ENCODE measurements at regions not wholly inside any gene's neighbourhood (a gene's known extent, or its start where the extent isn't known, plus 50 kb on each side); places are given as distances from the start of the nearest gene placed in this dataset.
"Not testable (repeated sequence)": the region's sequence is repeated elsewhere in the genome, so short reads cannot be mapped to it uniquely, and the experiment has no call there.

DNA sequence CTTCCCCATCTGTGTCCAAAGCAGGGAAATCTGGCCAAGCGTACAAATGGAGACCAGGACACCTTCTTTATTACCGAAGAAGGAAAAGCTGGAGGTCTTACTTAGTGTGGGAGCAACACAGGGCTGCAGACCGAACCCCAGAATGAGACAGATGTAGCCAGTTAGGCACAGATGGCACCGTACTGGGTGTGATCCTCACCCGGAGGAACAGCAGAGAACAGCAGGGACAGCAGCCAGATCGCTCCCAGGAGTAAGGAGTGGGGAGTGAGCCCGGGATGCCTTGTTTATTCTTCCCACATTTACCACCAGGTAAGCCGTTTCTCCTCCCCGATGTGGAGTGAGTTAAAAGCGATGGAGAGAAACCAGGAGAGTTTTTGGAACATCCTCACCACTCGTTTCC is 150.7 kb upstream of the SPRED2 start:
- no peak for DNase-seq

DNA sequence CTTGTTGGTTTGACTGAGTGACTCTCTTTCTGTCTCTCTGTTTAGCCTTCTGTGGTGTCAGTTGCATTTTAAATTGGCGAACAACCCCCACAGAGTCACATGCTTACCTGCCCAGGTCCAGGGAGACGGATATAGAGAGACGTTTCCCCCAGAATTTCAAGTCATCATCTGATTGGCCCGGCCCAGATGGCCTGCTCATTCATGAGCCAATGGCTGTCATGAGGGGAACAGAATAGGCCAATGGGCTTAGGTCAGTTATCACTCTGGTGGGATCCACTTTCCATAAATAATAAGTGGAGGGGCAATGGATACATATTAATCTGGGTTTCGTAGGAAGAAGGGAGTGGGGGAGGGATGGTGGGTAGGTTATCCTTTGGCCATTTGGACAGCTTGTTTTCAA is 150.0 kb upstream of the SPRED2 start:
- no peak for DNase-seq

DNA sequence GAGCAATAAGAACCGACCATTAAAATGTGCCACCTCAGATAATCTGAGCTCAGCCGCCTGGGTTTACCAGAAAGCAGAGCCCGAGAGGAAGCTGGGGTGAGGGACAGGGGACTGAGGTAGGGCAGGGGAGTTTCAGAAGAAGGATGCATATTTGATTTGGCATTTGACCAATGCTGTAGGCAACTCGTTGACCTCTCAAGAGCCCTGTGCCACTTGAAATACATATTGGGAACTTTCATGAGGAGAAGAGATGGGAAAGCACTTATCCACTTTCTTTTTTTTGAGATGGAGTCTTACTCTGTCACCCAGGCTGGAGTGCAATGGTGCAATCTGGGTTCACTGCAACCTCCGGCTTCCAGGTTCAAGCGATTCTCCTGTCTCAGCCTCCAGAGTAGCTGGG is 148.4 kb upstream of the SPRED2 start:
- DNase-seq: no peak

DNA sequence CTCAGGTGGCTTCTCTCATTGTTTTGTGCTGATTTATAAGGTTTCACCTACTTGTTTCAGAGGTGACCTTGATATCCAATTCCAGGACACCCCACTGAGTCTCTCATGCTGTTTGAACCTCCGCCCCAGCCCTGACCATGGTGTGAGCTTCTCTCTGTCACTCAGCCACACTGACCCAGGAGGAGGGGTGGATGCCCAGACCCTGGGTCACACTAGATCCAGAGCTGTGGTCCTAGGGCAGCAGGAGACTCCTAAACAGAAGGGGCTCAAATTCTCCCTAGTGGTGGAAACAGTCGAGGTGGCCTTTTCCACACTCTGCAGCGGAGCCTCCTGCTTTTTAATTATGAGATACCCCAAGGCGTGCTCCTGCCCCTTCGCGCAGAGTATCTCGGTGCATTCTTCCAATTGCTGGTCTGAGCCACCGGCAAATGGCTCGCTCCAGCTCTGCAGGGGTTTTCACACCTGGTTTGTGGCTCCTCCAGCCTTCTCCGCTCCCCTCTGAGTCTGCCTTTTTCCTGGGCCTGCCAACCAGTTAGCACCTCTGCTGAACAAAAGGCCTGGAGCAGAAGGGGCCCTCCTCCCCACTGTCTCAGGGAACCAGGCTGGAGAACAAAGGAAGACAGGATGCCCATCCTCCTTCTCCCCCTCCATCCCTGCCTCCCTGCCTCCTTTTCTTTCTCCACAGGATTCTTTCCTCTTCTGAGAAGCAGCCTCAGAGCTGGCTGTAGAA is 147.3 kb upstream of the SPRED2 start:
- no peak for DNase-seq

DNA sequence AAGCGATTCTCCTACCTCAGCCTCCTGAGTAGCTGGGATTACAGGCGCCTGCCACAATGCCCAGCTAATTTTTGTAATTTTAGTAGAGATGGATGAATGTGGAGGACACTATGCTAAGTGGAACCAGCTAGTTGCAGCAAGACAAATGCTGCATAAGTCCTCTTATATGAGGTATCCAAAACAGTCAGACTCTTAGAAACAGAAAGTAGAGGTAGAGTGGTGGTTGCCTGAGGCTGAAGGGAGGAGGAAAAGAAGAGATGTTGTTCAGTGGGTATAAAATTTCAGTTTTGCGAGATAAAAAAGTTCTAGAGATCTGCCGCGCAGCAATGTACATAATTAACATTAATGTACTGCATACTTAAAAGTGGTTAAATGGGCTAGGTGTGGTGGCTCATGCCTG is 145.3 kb upstream of the SPRED2 start:
- no peak for DNase-seq

DNA sequence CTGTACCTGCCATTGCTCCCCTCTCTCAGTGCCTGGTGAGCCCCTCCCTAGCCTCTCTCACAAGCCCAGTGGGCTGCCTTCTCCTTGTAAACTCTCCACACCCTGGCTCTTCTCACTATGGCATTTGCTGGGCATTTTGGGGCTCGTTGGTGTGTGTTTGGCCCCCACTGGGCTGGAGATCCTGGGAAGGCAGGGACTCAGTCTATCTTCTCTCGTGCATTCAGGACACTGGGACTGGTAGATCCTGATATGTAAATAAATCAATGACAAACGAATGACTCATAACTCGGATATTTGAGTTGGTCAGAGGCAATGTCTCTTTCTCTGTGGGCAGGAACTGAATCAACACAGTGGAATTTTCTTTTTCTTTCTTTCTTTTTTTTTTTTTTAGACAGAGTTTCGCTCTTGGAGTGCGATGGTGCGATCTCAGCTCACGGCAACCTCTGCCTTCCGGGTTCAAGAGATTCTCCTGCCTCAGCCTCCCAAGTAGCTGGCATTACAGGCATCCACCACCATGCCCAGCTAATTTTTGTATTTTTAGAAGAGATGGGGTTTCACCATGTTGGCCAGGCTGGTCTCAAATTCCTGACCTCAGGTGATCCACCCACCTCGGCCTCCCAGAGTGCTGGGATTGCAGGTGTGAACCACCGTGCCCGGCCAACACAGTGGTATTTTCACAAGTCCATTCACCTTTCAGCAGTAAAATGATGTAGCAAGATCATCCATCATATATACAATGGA is 144.6 kb upstream of the SPRED2 start:
- DNase-seq: no peak

DNA sequence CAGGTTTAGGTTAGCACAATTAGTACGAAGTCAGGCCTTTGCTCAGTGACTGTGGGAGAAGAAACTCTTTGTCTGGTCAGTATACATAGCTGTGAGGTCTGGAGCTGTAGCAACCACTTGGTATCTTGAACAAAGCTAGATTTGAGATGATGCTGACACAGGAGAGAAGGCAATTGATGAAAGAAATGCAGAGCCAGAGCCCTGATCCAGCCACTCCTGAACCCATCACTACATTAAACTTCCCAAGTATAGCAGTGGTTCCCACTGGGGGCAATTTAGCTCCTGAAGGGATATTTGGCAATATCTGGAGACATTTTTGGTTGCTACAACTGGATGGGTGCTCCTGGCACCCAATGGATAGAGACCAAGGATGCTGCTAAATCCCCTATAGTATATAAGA is 143.9 kb upstream of the SPRED2 start:
- DNase-seq: no peak

DNA sequence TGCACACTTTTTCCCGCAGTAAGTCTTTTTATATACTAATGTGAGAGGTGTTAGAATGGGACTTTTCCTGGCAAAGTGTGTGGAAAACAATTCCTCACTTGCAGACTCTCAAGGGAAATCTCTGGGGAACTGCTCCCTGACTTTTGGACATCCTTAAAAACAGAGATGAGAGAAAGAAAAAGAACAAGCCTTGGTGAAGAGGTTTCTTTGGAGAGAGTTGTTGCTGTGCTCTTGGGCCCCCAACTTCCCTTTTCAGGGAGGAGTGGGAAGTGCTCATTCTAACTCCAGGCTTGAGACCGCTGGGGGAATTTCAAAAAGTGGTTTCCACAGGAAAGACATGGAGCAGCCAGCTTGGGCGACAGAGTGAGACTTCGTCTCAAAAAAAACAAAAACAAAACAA is 142.6 kb upstream of the SPRED2 start:
- DNase-seq: no peak

DNA sequence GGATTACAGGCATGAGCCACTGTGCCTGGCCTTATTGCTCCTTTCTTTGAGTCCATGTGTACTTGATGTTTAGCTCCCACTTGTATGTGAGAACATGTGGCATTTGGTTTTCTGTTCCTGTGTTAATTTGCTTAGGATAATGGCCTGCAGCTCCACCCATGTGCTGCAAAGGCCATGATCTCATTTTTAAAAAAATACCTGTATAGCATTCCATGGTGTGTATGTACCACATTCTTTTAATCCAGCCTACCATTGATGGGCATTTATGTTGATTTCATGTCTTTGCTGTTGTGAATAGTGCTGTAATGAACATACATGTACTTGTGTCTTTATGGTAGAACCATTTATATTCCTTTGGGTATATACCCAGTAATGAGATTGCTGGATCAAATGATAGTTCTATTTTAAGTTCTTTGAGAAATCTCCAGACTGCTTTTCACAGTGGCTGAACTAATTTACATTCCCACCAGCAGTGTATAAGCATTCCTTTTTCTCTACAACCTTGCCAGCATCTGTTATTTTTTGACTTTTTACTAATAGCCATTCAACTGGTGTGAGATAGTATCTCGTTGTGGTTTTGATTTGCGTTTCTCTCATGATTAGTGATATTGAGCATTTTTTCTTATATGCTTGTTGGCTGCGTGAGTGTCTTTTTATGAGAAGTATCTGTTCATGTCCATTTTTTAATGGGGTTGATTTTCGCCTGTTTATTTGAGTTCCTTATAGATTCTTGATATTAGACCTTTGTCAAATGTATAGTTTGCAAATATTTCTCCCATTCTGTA is 136.4 kb upstream of the SPRED2 start:
- not testable (repeated sequence) for DNase-seq

DNA sequence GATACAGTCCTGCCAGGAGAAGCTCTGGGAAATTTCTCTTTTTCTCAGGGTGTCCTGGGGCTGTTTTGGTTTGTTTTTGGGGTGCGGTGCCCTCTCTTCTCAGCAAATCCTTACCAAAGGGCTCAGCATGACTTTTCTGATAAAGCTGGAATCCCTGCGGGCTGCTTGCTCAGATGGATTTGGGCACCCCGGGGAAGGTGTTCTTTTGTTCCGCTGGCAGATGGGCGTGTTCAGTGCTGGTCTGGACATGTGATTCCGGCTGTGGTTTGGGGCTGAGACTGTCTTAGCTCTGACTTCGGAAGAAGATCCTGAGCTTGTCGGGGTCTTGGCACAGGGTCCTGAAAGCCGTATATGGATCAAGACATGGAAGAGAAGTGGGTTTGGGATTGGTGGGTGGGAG is 134.2 kb upstream of the SPRED2 start:
- DNase-seq: no peak

DNA sequence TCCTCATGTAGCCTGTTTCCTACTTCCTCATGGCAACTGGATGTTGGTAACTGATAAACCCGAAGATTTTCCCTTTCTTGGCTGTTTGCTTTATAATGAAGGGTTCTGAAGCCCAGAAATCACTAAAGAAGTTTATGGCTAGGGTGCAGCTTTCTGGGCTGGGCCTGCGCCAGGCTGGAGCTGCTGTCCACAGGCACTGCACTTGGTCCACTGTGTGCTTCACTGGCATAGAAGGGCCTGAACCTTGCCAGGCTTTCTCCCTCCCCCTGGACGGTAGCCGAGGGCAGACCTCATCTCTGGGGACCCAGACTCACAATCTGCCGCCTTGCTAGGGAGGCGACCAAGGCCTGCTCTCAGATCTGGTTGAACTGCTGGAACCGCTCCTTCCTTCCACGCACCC is 133.3 kb upstream of the SPRED2 start:
- no peak for DNase-seq

DNA sequence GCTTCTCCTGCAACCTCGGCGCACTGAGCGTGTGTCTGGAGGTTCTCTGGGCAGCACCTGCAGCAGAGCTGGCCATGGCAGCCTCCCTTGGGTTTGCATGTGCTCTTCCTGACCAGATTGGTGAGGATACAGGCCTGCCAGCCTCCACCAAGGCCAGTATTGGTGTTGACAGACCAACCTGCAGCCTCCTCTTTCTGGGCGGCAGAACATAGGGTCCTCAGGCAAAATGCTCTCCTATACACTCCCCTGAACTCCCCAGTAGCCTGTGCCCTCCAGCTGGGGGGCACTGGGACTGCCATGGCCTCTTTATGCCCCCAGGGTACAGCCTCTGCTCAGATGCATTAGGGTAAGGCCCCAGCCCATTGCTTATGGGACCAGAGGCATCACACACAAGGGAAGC is 131.9 kb upstream of the SPRED2 start:
- DNase-seq: no peak

DNA sequence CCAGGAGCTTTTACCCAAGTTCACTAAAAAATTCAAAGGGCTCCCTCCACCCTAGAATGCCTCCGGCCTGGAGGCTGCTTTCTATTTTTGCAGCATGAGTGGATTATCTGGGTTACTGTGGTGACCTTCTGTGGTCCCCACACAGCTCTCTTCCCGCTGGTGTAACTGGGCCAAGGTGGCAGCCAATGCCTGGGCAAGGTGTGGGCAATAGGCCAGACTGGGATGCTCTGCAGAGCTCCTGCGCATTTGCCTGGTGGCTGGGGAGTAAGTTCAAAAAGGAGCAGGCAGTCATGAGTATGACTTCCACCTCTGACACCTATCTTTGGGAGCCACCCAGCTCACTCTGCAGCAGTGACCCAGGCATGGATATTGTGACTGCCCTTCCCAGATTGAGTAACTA is 130.5 kb upstream of the SPRED2 start:
- DNase-seq: no peak

DNA sequence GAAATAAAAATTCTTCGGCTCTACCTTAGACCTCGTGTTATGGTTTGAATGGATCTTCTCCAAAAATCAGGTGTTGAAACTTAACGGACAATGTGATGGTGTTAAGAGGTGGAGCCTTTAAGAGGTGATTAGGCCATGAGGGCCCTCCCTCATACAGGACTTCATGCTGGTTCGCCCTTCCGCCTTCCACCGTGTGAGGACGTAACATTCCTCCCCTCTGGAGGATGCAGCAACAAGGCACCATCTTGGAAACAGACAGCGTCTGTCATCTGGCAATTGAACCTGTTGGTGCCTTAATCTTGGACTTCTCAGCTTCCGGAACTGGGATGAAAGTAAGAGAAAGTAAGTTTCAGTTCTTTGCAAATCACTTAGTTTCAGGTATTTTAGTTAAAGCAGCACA is 126.3 kb upstream of the SPRED2 start:
- no peak for DNase-seq

DNA sequence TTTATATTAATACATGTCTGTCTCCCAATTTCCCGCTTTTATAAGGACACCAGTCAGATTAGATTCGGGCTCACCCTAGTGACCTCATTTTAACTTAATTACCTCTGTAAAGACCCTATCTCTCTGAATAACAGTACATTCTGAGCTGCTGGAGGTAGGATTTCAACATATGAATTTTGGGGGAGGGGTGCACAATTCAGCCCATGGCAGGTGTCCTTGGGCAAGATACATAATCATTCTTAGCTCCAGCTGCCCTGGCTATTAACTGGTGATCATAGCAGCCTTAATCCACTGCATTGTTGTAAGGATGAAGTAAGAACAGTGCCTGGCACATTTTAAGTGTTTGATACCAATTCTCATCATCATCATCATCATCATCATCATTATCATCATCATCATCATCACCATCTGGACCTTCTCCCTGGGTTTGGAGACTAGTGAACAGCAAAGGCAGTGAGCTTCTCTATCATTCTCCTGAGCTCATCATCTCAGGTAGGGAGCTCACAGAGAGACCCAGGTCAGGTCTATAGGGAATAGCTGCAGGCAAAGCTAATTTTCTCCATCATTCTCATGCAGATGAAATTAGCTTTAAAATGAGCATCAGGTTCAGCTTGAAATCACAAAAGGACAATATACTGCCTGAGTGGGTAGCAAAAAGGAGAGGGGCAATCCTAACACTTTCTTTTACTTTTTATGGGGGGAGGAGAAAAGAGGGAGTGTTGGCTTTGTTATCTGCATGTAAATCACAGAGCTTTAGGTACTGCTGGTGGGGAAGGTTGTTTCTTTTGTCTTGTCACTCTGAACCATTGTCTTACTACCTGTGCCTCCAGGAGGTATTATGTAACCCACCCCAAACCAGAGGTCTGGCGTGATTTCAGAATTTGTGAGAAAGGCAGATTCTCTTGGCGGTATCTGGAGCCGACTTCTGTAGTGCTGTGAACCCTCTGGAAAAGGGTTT is 125.5 kb upstream of the SPRED2 start:
- no peak for DNase-seq

DNA sequence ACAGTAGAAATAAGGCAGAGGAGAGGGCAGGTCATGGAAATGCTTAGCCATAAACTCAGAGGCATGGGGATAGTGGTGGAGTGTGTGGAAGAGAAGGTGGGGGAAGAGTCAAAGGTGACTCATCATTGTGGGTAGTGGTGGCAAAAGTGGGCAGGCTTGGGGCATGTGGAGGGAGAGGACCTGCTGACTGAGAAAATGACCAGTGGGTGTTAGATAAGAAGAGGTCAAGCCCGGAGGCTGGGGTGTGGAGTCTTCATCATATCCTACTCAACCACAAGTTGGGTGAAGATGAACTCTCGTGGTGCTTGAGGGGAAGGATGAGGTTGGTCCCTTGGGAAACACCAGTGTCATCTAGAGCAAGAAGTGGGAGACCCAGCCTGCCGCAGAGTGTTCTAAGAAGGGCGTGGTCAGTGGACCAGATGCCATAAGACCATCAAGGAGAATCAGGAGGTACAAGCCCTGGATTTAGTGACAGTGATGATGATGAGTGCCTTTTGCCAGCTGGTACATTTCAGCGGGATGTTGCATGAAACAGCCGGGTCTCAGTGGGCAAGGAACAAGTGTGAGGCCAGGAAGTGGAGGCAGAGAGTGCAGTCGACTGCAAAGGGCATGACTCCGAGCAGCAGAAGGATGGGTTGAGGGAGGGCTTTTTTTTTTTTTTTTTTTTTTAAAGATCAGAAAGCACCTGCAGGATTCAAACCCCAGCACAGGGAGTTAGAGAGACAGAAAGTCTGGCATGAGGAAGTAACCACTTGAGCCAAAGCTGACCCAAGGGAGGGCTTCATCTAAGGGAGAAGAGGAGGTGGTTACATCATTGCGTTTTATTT is 122.6 kb upstream of the SPRED2 start:
- DNase-seq: peak; percentile 32

DNA sequence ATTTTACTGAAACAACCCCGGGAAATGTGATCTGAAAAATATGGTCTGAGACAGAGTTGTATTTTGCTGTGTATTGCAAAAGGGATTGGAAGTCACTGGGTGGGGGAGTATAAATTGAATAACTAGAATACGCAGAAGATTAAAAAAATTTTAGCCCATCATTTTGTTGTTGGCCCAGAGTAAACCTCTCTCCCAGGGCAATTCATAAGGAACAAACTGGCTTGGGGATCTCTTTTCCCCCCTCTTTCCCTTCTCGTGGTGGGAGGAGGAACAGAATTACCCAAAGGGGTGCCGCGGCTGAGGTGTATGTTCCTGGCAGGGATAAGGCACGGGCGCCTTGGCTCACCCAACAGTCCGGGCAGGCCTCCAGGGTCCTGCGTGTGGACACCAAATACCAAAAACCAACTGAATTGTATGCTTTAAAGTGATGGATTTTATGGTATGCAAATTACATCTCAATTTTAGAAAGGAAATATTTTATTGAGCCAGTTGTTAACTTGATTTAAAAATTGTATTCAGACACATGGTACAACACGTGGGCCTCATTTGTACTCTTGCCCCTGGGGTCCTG is 121.2 kb upstream of the SPRED2 start:
- DNase-seq: no peak

DNA sequence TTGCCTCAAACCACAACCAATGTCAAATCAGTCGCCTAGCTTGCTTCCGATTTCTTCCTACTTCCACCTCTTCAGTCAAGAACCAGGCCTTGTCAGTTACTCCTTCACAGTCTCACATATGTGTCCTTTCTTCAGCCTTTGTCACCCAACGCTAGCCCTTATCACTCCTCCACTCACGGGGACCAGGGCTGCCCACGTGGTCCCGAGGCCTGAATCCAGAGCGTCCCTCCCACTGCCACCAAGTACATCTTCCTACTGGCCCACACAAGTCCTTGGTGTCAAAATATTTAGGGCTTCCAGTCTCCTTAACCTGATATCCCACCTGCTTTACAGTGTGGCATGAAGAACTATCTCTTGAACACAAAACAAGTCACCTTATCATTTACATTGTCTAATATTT is 119.1 kb upstream of the SPRED2 start:
- DNase-seq: no peak

DNA sequence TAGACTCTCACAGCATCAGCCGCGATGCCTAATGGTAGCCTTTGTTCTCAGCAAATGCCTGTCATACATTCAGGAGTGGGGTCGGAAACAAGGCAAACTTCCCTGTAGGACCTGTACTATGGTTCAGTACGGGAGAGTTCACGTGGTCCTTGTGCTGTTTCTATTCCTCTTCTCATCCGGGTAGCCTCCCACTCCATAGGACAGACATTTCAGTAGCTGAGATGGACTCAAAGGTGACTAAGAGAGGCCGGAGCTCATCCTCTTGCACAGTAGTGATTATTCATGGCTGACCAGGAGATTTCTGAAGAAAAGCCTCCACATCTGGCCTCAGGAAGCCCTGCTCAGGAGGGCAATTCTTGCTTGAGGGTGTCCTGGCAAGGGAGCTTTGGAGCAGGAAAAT is 117.8 kb upstream of the SPRED2 start:
- DNase-seq: no peak

DNA sequence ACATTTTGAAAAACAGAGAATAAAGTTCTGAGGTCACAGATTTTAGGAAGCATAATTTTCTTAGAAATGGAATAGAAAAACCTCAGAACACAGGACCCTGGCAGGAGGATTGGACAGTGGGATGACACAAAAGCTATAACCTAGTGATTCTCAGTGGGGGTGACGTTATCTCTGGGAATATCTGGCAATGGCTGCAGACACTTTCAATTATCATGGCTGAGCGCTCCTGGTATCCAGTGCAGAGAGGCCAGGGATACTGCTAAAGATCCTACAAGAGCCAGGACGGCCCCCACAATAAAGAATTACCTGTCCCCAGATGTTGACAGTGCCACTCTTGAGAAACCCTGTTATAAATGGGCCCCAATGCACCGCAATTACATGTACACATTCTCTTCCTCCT is 117.2 kb upstream of the SPRED2 start:
- no peak for DNase-seq

DNA sequence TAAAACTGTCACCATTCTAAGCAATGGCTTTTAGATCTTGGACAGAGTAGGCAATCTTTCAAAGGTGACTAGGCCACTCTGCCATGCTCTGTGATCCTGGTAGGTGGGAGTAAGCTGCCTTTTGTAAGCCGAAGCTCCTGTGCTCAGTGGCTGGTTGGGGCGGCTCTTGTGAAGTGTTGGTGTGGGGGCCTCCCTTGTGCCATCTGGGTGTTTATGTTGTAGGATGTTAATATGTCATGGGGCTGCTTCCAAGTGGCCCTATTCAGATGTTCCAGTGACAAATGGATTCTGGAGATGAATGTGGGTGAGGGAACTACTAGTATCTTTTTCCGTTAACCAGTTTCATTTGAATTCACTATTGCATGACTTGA is 116.8 kb upstream of the SPRED2 start:
- DNase-seq: no peak

All from activated CD4-positive, alpha-beta T cell treated with anti-CD3 and anti-CD28 coated beads, Interleukin-2, amount 50 U/mL, for 16 hours (primary cell).